ENCODE measurements at regions not wholly inside any gene's neighbourhood (a gene's known extent, or its start where the extent isn't known, plus 50 kb on each side); places are given as distances from the start of the nearest gene placed in this dataset.

- no peak for DNase-seq (ENCODE audit: low read depth)
- TF ChIP-seq CTCF (IDR thresholded peaks at IDR 0.05; ENCODE audit: insufficient read depth, low read depth, low read length): no peak
- no peak overlapping the region for H3K4me3 ChIP-seq (ENCODE audit: low read depth, low read length)
Measured at GRCh38 chr18:72652990-72653593, 109.0 kb upstream of the CBLN2 start.

GRCh38 chr18:72651033-72651432 lies 106.9 kb upstream of the CBLN2 start:
- no peak overlapping the region for H3K4me3 ChIP-seq (ENCODE audit: low read depth, low read length)
- no peak for TF ChIP-seq CTCF (IDR thresholded peaks at IDR 0.05; ENCODE audit: insufficient read depth, low read depth, low read length)
- no peak for DNase-seq (ENCODE audit: low read depth)

DNA sequence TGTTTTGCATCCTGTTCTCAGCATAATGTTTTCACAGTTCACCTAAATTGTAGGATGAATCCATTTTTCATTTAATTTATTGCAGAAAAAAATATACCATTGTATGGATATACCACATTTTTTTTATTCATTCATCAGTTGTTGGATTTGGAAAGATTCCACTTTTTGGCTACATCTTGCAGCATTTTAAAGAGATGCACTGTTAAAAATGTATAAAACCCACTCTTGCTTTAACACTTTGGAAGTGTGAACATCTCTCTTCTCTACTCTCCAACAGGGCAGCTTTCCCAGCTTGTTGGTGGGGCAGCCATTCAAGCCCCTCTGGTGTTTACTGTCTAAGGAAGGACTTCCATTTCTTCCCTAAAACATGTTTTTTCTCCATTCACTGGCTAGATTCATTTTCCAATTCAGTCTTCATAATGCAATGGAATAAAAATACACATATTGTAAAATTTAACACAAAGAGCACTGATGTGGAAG lies 104.4 kb upstream of the CBLN2 start:
- no peak for DNase-seq (ENCODE audit: low read depth)
- TF ChIP-seq CTCF (IDR thresholded peaks at IDR 0.05; ENCODE audit: insufficient read depth, low read depth, low read length): no peak
- H3K4me3 ChIP-seq (ENCODE audit: low read depth, low read length): no peak overlapping the region

GRCh38 chr18:72648079-72648478 lies 103.9 kb upstream of the CBLN2 start:
- no peak for DNase-seq (ENCODE audit: low read depth)
- H3K4me3 ChIP-seq (ENCODE audit: low read depth, low read length): no peak overlapping the region
- TF ChIP-seq CTCF (IDR thresholded peaks at IDR 0.05; ENCODE audit: insufficient read depth, low read depth, low read length): no peak

GRCh38 chr18:72640557-72640956 lies 96.4 kb upstream of the CBLN2 start:
- no peak overlapping the region for H3K4me3 ChIP-seq (ENCODE audit: low read depth, low read length)
- TF ChIP-seq CTCF (IDR thresholded peaks at IDR 0.05; ENCODE audit: insufficient read depth, low read depth, low read length): no peak
- DNase-seq (ENCODE audit: low read depth): no peak

GRCh38 chr18:72638376-72638775 lies 94.2 kb upstream of the CBLN2 start:
- no peak for DNase-seq (ENCODE audit: low read depth)
- no peak for TF ChIP-seq CTCF (IDR thresholded peaks at IDR 0.05; ENCODE audit: insufficient read depth, low read depth, low read length)
- no peak overlapping the region for H3K4me3 ChIP-seq (ENCODE audit: low read depth, low read length)

- H3K4me3 ChIP-seq (ENCODE audit: low read depth, low read length): no peak overlapping the region
- TF ChIP-seq CTCF (IDR thresholded peaks at IDR 0.05; ENCODE audit: insufficient read depth, low read depth, low read length): no peak
- DNase-seq (ENCODE audit: low read depth): no peak
Measured at GRCh38 chr18:72637721-72638120, 93.6 kb upstream of the CBLN2 start.
